HTR-8/SVneo (cell line): ENCODE measurements at regions not wholly inside any gene's neighbourhood (a gene's known extent, or its start where the extent isn't known, plus 50 kb on each side); places are given as distances from the start of the nearest gene placed in this dataset.
A peak's percentile ranks its signal among the peaks of the same experiment; 100 is the strongest.

Source experiments
- DNase-seq: peaks from one replicate; pipeline ENCODE4 v3.0.0; 2011; ENCODE audit warnings: low spot score, mixed read lengths; ENCODE audit not compliant: insufficient read length
- FAIRE-seq: peaks from 2 replicates; lab custom pipeline; 2011; peaks lifted over from hg19 to GRCh38; lab: Jason Lieb, UNC

GRCh38 chr2:217075268-217076057 is 215.6 kb upstream of the TNP1 start:
- FAIRE-seq, result no peak
- no peak for DNase-seq

GRCh38 chr2:217074576-217075255 is 214.9 kb upstream of the TNP1 start:
- DNase-seq (no peak), FAIRE-seq (no peak)

GRCh38 chr2:217071416-217071815 is 211.6 kb upstream of the TNP1 start:
- DNase-seq (no peak), FAIRE-seq (no peak)

- FAIRE-seq (no peak), DNase-seq (no peak)
Observed at GRCh38 chr2:217070611-217071010, 210.7 kb upstream of the TNP1 start.

GRCh38 chr2:217070043-217070430 is 210.2 kb upstream of the TNP1 start:
- DNase-seq (no peak), FAIRE-seq (no peak)

GRCh38 chr2:217069263-217070042 is 209.6 kb upstream of the TNP1 start:
- FAIRE-seq (no peak), DNase-seq (no peak)

GRCh38 chr2:217068677-217069250 is 208.9 kb upstream of the TNP1 start:
- peak; percentile 99 for FAIRE-seq

GRCh38 chr2:217067787-217068186 is 207.9 kb upstream of the TNP1 start:
- FAIRE-seq, result no peak

More at GRCh38 chr2:217068677-217069250, 208.9 kb upstream of the TNP1 start:
- DNase-seq, result no peak

GRCh38 chr2:217066510-217067270 is 206.8 kb upstream of the TNP1 start:
- no peak for FAIRE-seq

More at GRCh38 chr2:217067787-217068186, 207.9 kb upstream of the TNP1 start:
- DNase-seq, result no peak

GRCh38 chr2:217065695-217066405 is 206.0 kb upstream of the TNP1 start:
- DNase-seq, result peak; percentile 37
- peak; percentile 38 for FAIRE-seq

More at GRCh38 chr2:217066510-217067270, 206.8 kb upstream of the TNP1 start:
- DNase-seq, result no peak

GRCh38 chr2:217065012-217065290 is 205.1 kb upstream of the TNP1 start:
- DNase-seq (no peak), FAIRE-seq (no peak)

- DNase-seq (no peak), FAIRE-seq (no peak)
Observed at GRCh38 chr2:217064234-217065011, 204.6 kb upstream of the TNP1 start.

- DNase-seq (no peak), FAIRE-seq (no peak)
Observed at GRCh38 chr2:217063238-217063755, 203.4 kb upstream of the TNP1 start.

GRCh38 chr2:217062768-217063167 is 202.9 kb upstream of the TNP1 start:
- DNase-seq, result no peak
- no peak for FAIRE-seq

GRCh38 chr2:217061916-217062505 is 202.1 kb upstream of the TNP1 start:
- DNase-seq (no peak), FAIRE-seq (no peak)

GRCh38 chr2:217060951-217061547 is 201.2 kb upstream of the TNP1 start:
- no peak for DNase-seq
- FAIRE-seq, result no peak

- FAIRE-seq, result no peak
Observed at GRCh38 chr2:217060516-217060915, 200.7 kb upstream of the TNP1 start.

More at GRCh38 chr2:217060516-217060915, 200.7 kb upstream of the TNP1 start:
- DNase-seq, result no peak
